ENCODE measurements at regions not wholly inside any gene's neighbourhood (a gene's known extent, or its start where the extent isn't known, plus 50 kb on each side); places are given as distances from the start of the nearest gene placed in this dataset.
"Not testable (repeated sequence)": the region's sequence is repeated elsewhere in the genome, so short reads cannot be mapped to it uniquely, and the experiment has no call there.

DNA sequence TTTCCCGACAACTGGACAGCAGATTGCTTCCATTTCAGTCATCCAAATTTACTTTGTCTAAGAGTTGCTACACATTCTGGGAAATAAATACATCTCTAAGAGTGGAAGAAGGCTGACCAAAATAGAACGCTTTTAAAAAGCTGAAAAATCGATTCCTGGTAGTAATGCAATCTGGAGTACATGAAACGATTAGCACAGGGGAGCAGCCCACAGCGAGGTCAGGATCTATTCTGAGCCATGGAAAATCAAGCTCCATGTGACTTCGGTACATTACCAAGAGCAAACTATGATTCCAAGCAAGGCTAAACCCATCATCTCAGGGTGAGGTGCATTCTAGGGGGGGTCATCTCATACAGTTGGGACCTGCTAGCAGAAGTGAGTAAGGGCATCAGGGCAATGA lies 249.3 kb downstream of the BLID start:
- DNase-seq (ENCODE audit: low spot score) (no peak), ATAC-seq (ENCODE audit: low read depth) (no peak)
- TF ChIP-seq, protein P1, sequence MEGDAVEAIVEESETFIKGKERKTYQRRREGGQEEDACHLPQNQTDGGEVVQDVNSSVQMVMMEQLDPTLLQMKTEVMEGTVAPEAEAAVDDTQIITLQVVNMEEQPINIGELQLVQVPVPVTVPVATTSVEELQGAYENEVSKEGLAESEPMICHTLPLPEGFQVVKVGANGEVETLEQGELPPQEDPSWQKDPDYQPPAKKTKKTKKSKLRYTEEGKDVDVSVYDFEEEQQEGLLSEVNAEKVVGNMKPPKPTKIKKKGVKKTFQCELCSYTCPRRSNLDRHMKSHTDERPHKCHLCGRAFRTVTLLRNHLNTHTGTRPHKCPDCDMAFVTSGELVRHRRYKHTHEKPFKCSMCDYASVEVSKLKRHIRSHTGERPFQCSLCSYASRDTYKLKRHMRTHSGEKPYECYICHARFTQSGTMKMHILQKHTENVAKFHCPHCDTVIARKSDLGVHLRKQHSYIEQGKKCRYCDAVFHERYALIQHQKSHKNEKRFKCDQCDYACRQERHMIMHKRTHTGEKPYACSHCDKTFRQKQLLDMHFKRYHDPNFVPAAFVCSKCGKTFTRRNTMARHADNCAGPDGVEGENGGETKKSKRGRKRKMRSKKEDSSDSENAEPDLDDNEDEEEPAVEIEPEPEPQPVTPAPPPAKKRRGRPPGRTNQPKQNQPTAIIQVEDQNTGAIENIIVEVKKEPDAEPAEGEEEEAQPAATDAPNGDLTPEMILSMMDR (IDR thresholded peaks at IDR 0.05; ENCODE audit: poor library complexity, severe bottlenecking), result no peak
- Histone ChIP-seq H3K4me1 (ENCODE audit: insufficient read depth, poor library complexity, severe bottlenecking) (no peaks in the 10 kb centered on the region), H3K9me3 (ENCODE audit: severe bottlenecking) (no peaks in the 10 kb centered on the region), H3K36me3 (ENCODE audit: low read depth) (no peaks in the 10 kb centered on the region), H3K4me3 (ENCODE audit: severe bottlenecking) (no peak overlapping the region), H3K27ac (ENCODE audit: poor library complexity, severe bottlenecking) (no peak overlapping the region), H3K27me3 (ENCODE audit: insufficient read depth, poor library complexity, severe bottlenecking) (no peaks in the 10 kb centered on the region)

DNA sequence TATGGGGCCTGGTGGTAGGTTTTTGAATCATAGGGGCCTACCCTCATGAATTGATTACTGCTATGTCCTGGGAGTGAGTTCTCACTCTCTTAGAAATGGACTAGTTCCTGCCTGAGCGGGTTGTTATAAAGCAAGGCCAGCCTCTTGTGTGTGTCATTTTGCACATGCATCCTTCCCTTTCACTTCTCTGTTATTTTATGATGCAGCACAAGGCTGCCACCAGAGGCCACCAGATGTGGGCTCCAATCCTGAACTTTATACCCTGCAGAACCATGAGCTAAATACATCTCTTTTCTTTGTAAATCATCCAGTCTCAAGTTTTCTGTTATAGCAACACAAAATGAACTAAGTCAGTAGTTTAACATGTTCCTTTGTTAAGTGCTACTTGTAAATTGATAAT lies 251.4 kb downstream of the BLID start:
- no peak overlapping the region for H3K4me3 ChIP-seq (ENCODE audit: severe bottlenecking)
- no peaks in the 10 kb centered on the region for H3K9me3 ChIP-seq (ENCODE audit: severe bottlenecking)
- no peaks in the 10 kb centered on the region for H3K4me1 ChIP-seq (ENCODE audit: insufficient read depth, poor library complexity, severe bottlenecking)
- no peaks in the 10 kb centered on the region for H3K36me3 ChIP-seq (ENCODE audit: low read depth)
- DNase-seq (ENCODE audit: low spot score) (no peak), ATAC-seq (ENCODE audit: low read depth) (no peak)
- H3K27me3 ChIP-seq (ENCODE audit: insufficient read depth, poor library complexity, severe bottlenecking), result no peaks in the 10 kb centered on the region
- H3K27ac ChIP-seq (ENCODE audit: poor library complexity, severe bottlenecking), result no peak overlapping the region
- TF ChIP-seq, protein P1 (IDR thresholded peaks at IDR 0.05; ENCODE audit: poor library complexity, severe bottlenecking), result peak; percentile 15

DNA sequence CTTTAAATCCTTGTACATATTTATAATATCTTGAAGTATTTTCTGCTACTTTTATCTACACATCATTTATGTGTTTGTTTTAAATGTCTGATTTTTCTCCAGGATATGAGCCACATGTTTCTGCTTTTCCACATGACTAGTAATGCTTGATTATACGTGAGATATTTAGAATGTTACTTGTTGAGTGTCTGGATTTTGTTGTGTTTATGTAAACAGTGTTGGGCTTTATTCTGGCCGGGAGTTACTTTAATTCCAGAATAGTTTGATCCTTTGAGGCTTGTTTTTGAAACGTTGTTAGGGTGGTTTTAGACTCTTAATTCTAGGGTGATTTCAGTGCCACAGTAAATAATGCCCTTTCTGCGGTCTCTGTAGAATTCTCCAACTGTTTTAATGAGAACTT lies 252.9 kb downstream of the BLID start:
- no peaks in the 10 kb centered on the region for H3K27me3 ChIP-seq (ENCODE audit: insufficient read depth, poor library complexity, severe bottlenecking)

DNA sequence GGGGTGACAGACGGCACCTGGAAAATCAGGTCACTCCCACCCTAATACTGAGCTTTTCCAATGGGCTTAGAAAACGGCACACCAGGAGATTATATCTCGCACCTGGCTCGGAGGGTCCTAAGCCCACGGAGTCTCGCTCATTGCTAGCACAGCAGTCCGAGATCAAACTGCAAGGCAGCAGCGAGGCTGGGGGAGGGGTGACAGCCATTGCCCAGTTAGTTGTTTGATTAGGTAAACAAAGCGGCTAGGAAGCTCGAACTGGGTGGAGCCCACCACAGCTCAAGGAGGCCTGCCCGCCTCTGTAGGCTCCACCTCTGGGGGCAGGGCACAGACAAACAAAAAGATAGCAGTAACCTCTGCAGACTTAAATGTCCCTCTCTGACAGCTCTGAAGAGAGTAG lies 260.9 kb downstream of the BLID start:
- not testable (repeated sequence) for H3K4me1 ChIP-seq (ENCODE audit: insufficient read depth, poor library complexity, severe bottlenecking); H3K27me3 ChIP-seq (ENCODE audit: insufficient read depth, poor library complexity, severe bottlenecking); H3K9me3 ChIP-seq (ENCODE audit: severe bottlenecking); H3K4me3 ChIP-seq (ENCODE audit: severe bottlenecking); ATAC-seq (ENCODE audit: low read depth); H3K36me3 ChIP-seq (ENCODE audit: low read depth); H3K27ac ChIP-seq (ENCODE audit: poor library complexity, severe bottlenecking); DNase-seq (ENCODE audit: low spot score)

More for the DNA sequence above, 252.9 kb downstream of the BLID start:
- Histone ChIP-seq H3K36me3 (ENCODE audit: low read depth) (no peaks in the 10 kb centered on the region), H3K27ac (ENCODE audit: poor library complexity, severe bottlenecking) (no peak overlapping the region), H3K4me1 (ENCODE audit: insufficient read depth, poor library complexity, severe bottlenecking) (no peaks in the 10 kb centered on the region), H3K4me3 (ENCODE audit: severe bottlenecking) (no peak overlapping the region), H3K9me3 (ENCODE audit: severe bottlenecking) (no peaks in the 10 kb centered on the region)
- no peak for DNase-seq (ENCODE audit: low spot score)
- no peak for ATAC-seq (ENCODE audit: low read depth)
- TF ChIP-seq, protein P1 (IDR thresholded peaks at IDR 0.05; ENCODE audit: poor library complexity, severe bottlenecking), result no peak

DNA sequence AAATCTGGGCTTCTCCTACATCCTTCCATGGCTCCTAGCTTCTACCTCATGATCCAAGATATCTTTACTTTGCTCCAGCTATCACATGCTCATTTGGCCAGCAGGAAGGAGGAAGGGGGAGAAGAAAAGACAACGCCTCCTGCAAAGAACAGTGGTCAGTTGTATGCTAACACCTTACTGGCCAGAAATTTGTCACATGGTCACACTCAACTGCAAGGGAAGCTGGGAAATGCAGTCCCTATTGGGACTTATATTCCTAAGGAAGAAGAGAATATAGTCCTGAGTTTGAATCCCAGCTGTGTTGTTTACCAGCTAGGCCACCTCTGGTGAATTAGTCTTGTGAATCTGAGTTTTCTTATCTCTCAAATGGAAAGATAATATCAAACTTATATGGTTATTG lies 272.0 kb downstream of the BLID start:
- ATAC-seq (ENCODE audit: low read depth) (no peak), DNase-seq (ENCODE audit: low spot score) (no peak)
- no peaks in the 10 kb centered on the region for H3K9me3 ChIP-seq (ENCODE audit: severe bottlenecking)
- TF ChIP-seq, protein P1 (IDR thresholded peaks at IDR 0.05; ENCODE audit: poor library complexity, severe bottlenecking), result no peak
- H3K27ac ChIP-seq (ENCODE audit: poor library complexity, severe bottlenecking), result no peak overlapping the region
- H3K36me3 ChIP-seq (ENCODE audit: low read depth), result no peaks in the 10 kb centered on the region
- H3K27me3 ChIP-seq (ENCODE audit: insufficient read depth, poor library complexity, severe bottlenecking), result no peaks in the 10 kb centered on the region
- H3K4me1 ChIP-seq (ENCODE audit: insufficient read depth, poor library complexity, severe bottlenecking), result no peaks in the 10 kb centered on the region
- H3K4me3 ChIP-seq (ENCODE audit: severe bottlenecking), result no peak overlapping the region

All from RWPE2 (cell line).